ENCODE measurements at regions not wholly inside any gene's neighbourhood (a gene's known extent, or its start where the extent isn't known, plus 50 kb on each side); places are given as distances from the start of the nearest gene placed in this dataset.
A peak's percentile ranks its signal among the peaks of the same experiment; 100 is the strongest.

DNA sequence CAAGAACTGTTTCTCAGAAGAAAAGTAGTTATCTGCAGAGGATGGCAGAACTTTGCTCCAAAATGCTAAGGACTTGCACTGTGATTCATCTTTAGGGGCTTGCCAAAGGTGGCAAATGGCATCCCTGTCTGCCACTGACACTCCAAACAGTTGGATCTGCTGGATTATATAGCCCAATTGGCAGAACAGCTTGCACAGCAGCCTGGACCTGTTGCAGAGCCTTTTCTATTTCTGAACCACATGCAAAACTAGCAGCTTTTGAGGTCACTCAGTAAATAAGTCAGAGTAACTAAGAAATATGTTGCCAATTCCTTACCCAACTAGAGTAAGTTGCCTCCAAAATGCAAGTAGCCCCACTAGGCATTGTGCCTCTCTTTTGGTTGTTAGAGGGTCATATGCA is 397.5 kb upstream of the NOVA1 start:
- no peak for DNase-seq (ENCODE audit: low spot score)

DNA sequence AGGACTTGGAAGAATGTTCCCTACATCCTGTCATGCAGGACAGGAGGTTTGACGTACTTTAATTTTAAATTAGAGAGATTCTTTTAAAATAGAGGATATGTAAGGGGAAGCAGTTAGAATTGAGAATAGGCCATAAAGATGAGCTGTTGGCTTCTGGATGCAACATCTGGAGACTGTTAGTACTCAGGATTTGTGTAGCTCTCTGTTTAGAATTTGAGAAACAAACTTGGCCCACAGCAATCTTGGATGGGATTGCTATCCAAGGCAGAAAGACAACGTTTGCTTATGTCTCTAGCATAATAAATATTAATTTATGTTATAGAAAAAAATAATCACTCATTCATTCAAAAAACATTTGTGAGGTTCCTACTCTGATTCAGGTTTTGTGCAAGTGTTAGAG is 398.4 kb upstream of the NOVA1 start:
- DNase-seq (ENCODE audit: low spot score) = no peak

DNA sequence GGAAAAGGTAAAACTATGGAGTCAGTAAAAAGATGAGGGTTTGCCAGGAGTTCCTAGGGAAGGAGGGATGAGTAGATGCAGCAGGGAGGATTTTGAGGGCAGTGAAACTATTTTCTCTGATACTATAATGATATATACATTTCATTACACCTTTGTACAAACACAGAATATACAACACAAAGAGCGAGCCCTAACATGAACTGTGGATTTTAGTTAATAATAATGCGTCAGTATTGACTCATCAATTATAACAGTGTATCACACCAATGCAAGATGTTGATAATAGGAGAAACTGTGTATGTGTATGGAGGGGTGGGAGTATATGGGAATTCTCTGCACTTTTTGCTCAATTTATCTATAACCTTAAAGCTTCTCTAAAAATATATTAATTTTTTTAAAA is 404.3 kb upstream of the NOVA1 start:
- DNase-seq (ENCODE audit: low spot score) = no peak

DNA sequence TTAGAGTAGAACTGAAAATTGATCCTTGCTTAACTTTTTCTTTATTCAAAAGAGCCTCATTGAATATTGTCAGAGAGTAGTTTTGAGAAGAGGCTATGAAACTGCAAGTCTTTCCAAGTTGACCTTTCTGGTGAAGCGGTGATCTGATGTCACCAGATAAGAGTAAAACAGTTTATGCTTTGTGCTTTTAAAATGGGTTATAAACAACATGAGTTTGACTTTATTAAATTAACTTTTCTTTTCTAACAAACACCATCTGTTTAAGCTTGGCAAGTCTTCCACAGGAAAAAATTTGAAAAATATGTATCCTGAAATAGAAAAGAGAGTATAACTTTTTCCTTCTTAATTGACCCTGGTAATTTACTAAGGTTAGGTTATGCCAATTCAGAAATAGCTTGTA is 408.7 kb upstream of the NOVA1 start:
- DNase-seq (ENCODE audit: low spot score) = no peak

DNA sequence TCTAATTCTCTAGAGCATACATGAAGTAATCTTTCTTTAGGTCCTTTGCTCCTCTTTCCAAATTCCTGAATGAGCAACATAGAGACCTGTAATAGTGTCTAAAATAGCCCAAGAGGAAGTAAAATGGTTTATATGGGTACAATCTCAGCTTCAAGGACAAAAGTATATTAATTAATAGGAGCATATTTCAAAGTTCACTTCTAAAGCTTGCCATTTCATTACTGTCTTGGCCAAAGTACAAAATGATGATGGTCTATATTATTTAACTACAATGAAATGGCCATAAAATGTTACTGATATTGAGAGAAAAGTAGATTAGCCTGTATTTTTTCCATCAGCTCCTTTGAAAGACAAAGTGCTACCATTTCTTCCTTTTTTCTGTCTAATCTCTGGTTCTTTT is 410.4 kb upstream of the NOVA1 start:
- DNase-seq (ENCODE audit: low spot score) = no peak

DNA sequence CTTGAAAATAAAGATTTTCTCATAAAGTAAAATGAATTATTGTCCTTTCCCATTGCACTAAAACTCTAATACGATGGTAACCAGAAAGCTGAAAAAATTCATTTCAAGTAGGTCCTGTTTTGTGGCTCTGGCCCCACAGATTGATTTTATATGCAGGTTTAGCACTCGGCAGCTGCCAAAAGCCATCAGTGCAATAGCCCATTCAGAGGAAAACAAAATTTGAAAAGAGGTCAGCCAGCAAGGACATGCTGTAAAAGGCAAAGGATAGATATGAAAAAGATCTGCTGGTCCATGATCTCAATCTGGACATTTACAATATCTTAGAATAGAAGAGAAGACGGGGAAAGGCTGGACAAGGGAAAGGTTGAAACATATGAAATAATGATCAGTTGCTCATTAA is 414.8 kb upstream of the NOVA1 start:
- no peak for DNase-seq (ENCODE audit: low spot score)

DNA sequence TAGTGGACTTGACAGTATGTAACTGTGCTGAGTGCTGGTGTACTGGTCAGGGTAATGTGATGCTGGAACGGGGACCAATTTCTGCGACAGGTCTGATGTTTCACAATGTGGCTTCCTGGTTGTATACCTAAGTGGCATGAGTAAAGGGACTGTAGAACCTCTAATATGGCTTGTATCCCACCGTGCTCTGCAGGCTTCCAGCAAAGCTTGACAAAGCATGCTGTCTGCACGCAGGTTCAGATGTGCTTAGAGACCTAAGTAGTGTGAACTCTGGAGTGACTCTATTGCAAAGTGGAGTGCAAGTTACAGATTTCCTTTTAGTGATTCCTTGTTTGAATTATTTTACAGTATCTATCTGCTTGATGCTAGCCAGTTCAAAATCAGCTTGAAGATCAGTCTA is 415.8 kb upstream of the NOVA1 start:
- no peak for DNase-seq (ENCODE audit: low spot score)

DNA sequence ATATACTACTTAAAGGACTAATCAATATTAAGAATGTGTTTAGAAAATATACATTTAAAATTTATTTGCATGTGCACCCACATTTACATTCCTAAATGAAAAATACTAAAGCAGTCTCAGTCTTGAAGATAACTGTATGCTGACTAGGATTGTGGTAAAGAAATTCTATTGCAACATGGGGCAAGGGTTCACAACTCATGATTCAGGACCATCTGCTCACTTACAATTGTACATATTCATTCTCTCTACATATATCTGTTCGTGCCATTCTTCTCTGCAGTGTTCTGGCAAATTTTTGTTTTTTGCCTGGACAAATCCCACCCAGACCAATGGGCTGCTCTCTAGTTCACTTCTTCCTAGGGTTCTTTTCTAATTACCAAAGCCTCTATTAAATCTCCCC is 417.2 kb upstream of the NOVA1 start:
- no peak for DNase-seq (ENCODE audit: low spot score)

DNA sequence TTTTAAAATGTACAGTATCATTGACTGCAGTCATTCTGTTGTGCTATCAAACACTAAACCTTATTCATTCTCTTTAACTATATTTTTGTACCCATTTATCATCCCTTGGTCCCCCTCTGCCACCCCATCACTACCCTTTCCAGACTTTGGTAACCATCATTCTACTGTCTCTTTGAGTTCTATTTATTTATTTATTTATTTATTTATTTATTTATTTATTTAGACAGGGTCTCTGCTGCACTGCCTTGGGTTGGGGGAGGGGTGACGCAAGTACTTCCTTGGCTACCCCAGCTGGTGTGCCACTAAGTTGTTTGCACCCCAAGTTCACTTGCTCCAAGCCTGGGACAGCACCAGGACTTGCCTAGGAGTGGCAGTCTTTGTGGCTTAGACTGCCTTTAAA is 427.8 kb upstream of the NOVA1 start:
- DNase-seq (ENCODE audit: low spot score) = no peak

DNA sequence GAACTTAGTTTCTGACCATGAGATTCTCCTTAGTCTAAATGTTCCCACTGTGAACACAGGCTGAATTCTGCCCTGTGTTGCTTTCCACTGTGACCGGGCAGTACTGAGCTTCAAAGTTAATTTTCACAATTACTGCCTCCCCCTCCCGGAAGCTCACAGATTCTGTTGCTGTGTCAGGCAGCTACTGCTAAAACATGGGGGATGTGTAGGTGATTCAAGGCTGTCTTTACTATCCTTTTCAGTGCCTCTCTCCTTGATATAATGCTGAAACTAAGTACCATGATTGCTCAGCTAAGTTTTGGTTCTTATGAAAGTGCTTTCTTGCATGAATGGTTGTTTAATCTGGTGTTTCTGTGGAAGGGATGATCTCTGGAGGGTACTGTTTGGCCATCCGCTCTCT is 428.3 kb upstream of the NOVA1 start:
- DNase-seq (ENCODE audit: low spot score) = peak; percentile 1

DNA sequence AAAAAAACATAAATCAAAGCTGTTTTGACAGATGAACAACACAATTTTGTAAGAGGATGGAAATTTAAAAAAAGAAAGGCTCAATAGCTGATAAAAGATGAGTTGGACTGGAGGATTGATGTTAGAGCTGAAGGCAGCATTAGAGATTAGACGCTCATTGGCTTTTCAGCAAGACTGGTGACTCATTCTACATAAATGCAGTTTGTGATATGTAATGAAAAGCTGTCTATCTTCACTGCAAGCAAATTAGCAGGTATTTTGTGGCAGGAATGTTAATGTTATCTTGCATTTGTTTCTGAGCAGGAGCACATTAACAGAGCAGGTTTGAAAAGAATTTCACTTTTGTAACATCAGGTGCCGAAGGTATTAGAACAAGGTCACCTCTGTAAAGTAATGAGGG is 442.7 kb upstream of the NOVA1 start:
- DNase-seq (ENCODE audit: low spot score) = peak; percentile 42

DNA sequence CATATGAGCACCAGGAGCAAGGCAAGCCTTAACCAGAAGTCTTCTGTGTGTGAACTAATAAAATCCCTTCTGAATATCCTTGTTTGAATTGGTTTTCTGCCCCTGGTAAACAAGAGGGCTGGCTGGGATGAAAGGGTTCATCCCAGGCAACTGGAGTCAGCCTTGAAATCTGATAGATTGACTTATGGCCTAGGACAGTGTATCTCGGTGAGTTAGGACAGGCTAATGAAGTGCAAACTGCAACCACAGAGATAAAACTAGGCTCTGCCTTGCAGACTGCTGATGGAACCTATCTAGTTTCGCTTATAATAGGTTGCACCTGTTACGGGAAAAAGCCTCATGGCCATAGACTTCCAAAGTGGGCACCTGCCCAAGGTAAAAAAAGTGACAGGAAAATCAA is 451.9 kb upstream of the NOVA1 start:
- no peak for DNase-seq (ENCODE audit: low spot score)

DNA sequence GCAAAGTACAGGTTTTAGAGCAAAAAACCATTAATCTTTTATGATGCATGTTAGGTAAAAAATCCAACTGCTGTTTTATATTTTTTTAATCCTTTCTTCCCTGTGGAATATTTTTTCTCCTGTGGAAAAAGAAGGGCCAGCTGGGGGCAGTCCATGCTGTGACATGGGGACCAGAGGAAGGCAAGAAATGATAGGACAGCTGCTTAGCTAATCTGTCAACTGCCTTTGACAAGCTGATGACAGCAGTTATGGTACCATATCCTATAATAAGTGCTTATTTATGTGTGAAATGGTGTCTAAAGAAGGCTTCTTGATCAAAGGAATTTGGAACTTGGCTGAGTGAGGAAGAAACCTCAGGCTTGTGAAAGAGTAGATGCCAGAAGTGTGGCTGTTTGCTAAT is 452.4 kb upstream of the NOVA1 start:
- DNase-seq (ENCODE audit: low spot score) = no peak

DNA sequence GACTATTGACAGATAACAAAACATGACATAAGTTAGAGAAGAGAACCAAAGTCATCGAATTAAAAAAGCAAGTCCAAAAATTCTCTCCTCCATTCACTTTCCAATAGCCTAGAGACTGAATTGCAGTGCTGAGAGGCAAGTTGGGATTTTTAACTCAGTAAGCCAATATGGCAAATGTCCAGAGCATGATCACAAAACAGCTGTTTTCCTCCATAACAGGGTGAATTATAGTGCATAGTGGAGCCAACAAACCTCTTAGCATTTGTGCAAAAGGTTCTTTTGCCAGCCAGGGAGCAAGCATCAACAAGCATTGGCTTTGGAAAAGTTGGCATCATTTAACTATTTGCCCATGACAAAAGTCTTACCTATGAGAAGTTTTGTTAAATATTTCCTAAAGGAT is 458.8 kb upstream of the NOVA1 start:
- no peak for DNase-seq (ENCODE audit: low spot score)

DNA sequence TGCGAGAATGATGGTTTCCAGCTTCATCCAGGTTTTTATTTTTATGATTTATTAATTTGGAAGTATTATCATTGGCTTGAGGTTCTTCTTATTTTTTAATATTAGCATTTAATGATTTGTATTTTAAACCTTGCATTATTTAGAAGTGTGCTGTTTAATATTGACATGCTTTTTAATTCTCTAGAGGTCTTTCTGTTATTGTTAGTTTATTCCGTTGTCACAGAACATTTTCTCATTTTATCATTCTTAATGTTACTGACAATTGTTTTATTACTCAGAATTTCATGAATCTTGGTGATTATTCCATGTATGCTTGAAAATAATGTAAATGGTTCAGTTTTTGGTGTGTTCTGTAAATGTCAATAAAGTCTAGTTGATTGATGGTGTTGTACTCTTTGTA is 463.5 kb upstream of the NOVA1 start:
- no peak for DNase-seq (ENCODE audit: low spot score)

DNA sequence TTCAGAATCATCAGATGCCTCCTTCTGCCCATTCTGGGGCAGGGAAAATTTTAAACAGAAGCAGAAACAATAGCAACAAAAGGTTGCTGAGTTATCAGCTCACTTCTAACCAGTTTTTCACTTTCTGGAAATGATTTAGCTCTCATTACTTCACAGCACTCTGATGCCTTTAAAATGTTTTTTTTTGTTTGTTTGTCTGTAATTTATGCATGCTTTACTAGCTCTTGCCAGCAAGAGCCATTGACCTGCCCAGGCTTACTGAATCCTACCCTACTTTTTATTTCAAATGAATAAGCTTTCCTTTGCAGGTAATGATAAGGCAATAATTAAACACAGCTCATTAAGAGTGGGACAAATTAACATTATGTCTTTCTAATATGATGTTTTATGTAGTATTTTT is 466.1 kb upstream of the NOVA1 start:
- no peak for DNase-seq (ENCODE audit: low spot score)

DNA sequence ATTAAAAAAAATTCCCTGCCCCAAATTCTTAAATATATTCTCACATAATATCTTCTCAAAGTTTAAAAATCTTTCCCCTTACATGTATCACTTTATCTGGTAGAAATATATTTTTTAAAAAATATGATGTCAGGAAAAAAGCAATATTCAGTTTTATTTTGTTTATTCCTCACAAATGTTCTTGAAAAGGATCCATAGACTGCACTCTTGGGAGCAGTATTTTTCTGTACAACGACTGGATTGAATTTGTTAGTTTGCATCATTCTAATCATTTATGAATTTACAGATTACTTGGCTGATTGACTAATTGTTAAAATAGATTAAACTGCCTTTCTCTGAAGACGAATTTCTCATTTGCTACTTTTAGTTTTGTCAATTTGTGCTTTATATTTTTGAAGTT is 468.1 kb upstream of the NOVA1 start:
- DNase-seq (ENCODE audit: low spot score) = no peak

DNA sequence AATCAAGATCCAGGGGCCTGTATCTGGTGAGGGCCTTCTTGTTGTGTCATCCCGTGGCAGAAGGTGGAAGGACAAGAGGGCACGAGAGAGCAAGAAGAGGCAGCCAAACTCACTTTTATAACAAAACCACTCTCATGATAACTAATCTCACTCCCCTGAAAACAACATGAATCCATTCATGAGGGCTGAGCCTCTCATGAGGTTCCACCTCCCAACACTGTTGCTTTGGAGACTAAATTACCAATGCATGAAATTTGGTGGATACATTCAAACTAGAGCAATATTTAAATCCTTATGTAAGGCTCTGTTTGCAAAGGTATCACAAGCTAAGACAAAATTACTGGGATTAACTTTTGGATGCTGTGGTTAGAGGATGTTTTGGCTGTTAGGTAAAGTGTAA is 470.1 kb upstream of the NOVA1 start:
- no peak for DNase-seq (ENCODE audit: low spot score)

DNA sequence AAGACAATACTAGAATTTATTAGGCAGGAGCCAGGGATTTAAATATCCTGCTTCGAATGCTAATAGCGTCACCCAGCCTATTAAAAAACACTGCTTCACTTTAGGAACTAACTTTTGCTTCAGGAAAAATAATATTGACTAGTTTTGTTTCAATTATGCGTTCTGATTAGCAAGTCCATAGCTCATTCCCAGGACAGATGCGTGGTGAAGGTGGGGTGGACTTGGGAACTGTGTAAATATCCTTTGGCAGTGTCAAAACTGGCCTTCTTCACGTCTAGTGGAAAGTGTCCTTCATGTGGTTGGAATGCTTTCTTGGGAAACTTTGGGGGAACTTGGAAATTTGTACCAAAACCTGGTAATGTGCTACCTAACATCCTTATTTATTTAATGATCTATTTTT is 474.8 kb upstream of the NOVA1 start:
- no peak for DNase-seq (ENCODE audit: low spot score)

DNA sequence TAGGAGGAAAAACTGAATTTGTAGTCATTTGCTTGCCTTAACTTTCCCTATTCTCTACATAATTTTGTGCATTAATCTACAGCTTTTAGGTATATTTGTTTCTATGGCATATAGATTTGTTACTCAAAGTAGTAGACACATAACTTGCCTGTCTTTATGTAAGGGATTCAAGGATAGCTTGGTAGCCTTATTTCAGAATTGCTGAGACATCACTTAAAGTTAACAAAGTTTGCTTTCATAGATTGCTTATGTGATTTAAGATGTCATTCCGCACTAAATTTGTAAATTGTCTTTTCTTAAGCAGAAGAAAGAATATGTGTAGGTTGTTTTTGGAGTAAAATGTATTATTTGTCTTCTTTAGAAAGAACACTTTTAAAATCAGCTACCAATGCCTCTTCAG is 477.7 kb upstream of the NOVA1 start:
- no peak for DNase-seq (ENCODE audit: low spot score)

DNA sequence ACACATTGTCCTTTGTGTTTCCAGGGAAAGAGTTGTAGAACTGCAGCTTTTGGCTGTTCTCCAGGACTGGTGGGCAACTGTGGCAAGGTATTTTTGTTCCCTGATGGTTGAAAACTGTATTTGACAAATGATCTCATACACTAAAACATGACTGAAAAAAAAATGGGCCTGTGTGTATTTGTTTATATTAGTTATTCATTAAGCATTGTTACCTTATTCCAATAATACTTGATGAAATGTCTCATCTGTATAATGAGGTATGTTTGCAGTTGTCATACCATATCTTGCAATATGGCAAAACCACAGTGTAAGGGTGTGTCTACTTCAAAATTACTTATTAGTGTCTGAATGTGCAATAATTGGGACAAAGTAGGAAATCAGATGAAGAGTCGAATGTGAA is 479.4 kb upstream of the NOVA1 start:
- DNase-seq (ENCODE audit: low spot score) = peak; percentile 66

DNA sequence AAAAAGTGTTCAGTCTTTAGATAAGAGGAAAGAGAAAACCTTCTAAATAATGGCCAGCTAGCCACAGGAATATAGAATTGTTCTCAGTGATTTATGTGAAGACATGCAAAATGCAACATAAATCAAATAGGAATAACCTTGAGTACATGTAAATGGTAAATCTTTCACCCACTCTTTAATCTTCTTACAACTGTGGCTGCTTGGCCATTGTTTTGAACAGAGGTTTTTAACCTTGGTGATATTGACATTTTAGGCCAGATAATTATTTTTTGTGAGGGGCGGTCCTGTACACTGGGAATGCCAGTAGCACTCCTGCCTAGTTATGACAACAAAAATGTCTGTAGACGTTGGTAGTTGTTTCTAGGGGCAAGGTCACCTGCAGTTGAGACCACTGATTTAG is 479.9 kb upstream of the NOVA1 start:
- no peak for DNase-seq (ENCODE audit: low spot score)

DNA sequence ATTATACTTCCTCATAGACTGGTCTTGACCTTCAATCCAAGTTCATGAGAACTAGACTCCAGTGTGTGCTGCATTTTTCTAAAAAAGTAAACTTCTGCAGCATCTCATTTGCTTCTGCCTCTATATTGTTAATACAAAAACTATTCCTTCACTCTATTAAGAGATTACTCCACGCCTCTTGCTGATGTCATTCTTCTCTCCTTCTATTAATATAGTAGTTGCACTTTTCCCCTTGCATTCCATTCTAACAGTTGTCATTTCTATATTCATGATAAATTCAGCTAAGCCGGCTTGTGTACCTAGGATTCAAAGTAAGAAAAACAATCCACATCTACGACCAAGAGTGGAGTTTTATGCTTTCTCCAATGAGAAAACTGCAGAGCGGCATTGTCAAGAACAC is 480.4 kb upstream of the NOVA1 start:
- peak; percentile 50 for DNase-seq (ENCODE audit: low spot score)

DNA sequence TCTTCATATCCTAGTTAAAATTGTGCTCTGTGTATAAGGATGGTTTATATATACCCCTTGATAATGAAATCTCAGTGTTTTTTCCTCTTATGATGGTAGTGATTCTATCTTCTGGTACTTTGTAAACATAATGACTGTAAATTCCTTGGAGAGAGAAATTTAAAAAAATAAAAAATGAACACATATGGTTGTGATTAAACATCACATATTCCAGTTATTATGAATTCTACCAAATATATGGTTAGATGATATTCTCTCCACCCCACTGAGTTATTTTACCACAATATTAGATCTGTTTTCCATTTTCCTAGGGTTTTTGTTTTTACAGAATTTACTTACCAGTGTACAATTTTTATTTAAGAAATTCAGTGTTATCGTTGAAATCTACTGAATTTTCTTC is 481.9 kb upstream of the NOVA1 start:
- DNase-seq (ENCODE audit: low spot score) = no peak

DNA sequence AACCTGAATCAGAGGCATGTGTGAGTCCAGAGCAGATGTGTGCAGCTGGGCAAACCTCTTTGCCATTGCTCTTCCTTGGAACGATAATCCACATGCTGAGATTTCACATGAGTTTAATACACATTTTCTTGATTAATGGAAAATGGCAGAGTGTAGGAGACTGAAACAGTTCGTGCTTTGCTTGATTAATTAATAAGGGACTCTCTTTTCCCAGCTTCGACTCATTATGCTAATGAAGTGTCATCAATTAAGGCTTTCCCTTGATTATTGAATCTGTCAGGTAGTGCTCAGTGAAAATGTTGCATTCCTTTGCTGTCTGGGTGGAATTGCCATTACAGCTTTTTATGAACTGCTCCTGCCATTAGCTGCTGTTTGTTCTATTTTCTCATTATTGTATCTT is 487.7 kb upstream of the NOVA1 start:
- no peak for DNase-seq (ENCODE audit: low spot score)

DNA sequence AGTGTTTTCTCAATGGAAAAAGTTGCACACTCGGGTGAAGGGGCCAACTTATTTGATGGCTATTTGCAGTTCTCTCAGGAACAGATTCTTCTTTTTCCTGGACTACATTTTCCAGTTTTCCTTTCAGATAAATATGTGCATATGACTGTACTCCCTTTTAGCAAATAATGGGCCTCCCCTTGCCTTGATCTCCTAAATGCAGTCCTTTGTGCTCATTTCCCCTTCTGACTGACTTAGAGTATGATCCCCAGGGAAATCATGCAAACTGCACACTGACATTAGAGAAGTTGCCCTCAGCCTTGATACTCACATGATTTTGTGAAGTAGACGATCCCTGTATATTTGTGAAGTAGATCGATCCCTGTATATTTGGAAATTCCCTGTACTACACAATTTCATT is 492.9 kb upstream of the NOVA1 start:
- DNase-seq (ENCODE audit: low spot score) = no peak

Data from kidney tubule cell (primary cell).